CD4-positive, alpha-beta T cell (primary cell): ENCODE measurements at regions not wholly inside any gene's neighbourhood (a gene's known extent, or its start where the extent isn't known, plus 50 kb on each side); places are given as distances from the start of the nearest gene placed in this dataset.

Source experiments
- ATAC-seq: fragments of 200-7000 bp; cut with Tn5 transposase; one replicate; pipeline ENCODE4 v1.10.0; 2022; ENCODE audit warnings: mild to moderate bottlenecking; ENCODE audit not compliant: poor library complexity
- CTCF ChIA-PET: fragments of 350-600 bp; sonication (Branson Sonifier 250); formaldehyde crosslinking; loops from one replicate; lab custom pipeline; 2021; ENCODE audit warnings: antibody characterized with exemption, inconsistent platforms; lab: Charles Lee
- POLR2A ChIA-PET: fragments of 350-600 bp; sonication (Branson Sonifier 250); formaldehyde crosslinking; loops from one replicate; lab custom pipeline; 2021; ENCODE audit warnings: antibody characterized with exemption, inconsistent platforms; lab: Charles Lee
- DNase-seq, 14 experiments: peaks; one replicate each; pipeline ENCODE4 v3.0.0-alpha.2; 2013 to 2020; ENCODE audit warnings: mixed read lengths in 2 of 14
- H3K27ac ChIP-seq, 2 donors: one replicate each; pipeline versions ENCODE4 v1.5.1 to v1.7.0; 2013; ENCODE audit warnings: low read length in 2 of 2, low read depth in 1 of 2, mild to moderate bottlenecking in 1 of 2
- H3K27me3 ChIP-seq, 2 experiments: 1 replicate in 1 of 2; 2 replicates in 1 of 2; pipeline versions ENCODE4 v1.6.1 to v1.7.0; 2013; ENCODE audit warnings: low read length in 2 of 2, control low read depth in 1 of 2, mild to moderate bottlenecking in 1 of 2, moderate library complexity in 1 of 2; ENCODE audit not compliant: insufficient read depth in 2 of 2, control insufficient read depth in 1 of 2
- H3K36me3 ChIP-seq: one replicate; pipeline ENCODE4 v1.6.1; 2013; ENCODE audit warnings: low read length, control low read depth; ENCODE audit not compliant: insufficient read depth
- H3K4me1 ChIP-seq: one replicate; pipeline ENCODE4 v1.6.1; 2013; ENCODE audit warnings: low read length, control low read depth; ENCODE audit not compliant: insufficient read depth
- H3K4me3 ChIP-seq: one replicate; pipeline ENCODE4 v1.5.1; 2013; ENCODE audit warnings: mild to moderate bottlenecking, low read length, moderate library complexity
- H3K9me3 ChIP-seq, 2 experiments: 1 replicate in 1 of 2; 2 replicates in 1 of 2; pipeline versions ENCODE4 v1.6.1 to v1.7.0; 2013; ENCODE audit warnings: low read length in 2 of 2, mild to moderate bottlenecking in 2 of 2, control low read depth in 1 of 2, moderate library complexity in 1 of 2; ENCODE audit not compliant: control insufficient read depth in 1 of 2, insufficient read depth in 1 of 2
- H3K27ac Mint-ChIP-seq: one replicate; pipeline ENCODE4 v1.8.0; 2020; ENCODE audit warnings: mixed read lengths
- H3K27me3 Mint-ChIP-seq: one replicate; pipeline ENCODE4 v1.8.0; 2021; ENCODE audit warnings: mixed read lengths
- H3K36me3 Mint-ChIP-seq: one replicate; pipeline ENCODE4 v1.8.0; 2021; ENCODE audit warnings: low read depth, mixed read lengths
- H3K4me1 Mint-ChIP-seq: one replicate; pipeline ENCODE4 v1.8.0; 2021; ENCODE audit warnings: low read depth, mixed read lengths
- H3K4me3 Mint-ChIP-seq: one replicate; pipeline ENCODE4 v1.8.0; 2020; ENCODE audit warnings: mild to moderate bottlenecking, mixed read lengths
- H3K9me3 Mint-ChIP-seq: one replicate; pipeline ENCODE4 v1.8.0; 2020; ENCODE audit warnings: mixed read lengths
- intact Hi-C, 2 experiments: fragments of 100-400 bp; cut with DNase I in 1 of 2; cut with micrococcal nuclease in 1 of 2; formaldehyde crosslinking; loops; one replicate each; pipeline versions ENCODE4 v1.15.1 to v1.9.0; 2023 to 2025; cut with DNase I, micrococcal nuclease
- TF ChIP-seq, protein P1 (sequence below): fragments of 200-600 bp; IDR thresholded peaks from one replicate; pipeline ENCODE4 v1.8.0; 2022; ENCODE audit warnings: antibody characterized with exemption, mild to moderate bottlenecking

DNA sequence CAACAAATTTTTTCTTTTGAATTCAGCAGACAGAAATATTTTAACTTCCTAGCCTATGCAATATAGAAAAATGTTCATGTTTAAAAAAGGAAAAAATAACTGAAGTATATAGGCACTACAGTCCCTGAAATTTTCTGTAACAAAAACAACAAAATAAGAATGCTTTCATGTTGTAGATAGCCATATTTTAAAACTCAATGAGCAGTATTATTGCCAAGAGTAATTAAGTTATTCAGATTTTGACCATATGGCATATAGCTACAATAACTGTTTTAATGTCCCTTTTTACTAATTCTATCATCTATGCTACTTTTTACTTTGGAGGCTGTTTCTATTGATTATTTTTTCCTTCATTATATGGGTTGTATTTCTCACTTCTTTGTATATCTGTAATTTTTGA lies 283.3 kb upstream of the RIMS1 start:
- intact Hi-C loops: no loop called here
- Histone ChIP-seq H3K36me3 (no peaks in the 10 kb centered on the region), H3K27me3 (no peaks in the 10 kb centered on the region), H3K27ac (no peak overlapping the region), H3K9me3 (no peaks in the 10 kb centered on the region), H3K4me1 (no peaks in the 10 kb centered on the region), H3K4me3 (no peak overlapping the region)
- peaks cover 4% of the 10 kb centered on the region for H3K27me3 Mint-ChIP-seq
- TF ChIP-seq, protein P1, sequence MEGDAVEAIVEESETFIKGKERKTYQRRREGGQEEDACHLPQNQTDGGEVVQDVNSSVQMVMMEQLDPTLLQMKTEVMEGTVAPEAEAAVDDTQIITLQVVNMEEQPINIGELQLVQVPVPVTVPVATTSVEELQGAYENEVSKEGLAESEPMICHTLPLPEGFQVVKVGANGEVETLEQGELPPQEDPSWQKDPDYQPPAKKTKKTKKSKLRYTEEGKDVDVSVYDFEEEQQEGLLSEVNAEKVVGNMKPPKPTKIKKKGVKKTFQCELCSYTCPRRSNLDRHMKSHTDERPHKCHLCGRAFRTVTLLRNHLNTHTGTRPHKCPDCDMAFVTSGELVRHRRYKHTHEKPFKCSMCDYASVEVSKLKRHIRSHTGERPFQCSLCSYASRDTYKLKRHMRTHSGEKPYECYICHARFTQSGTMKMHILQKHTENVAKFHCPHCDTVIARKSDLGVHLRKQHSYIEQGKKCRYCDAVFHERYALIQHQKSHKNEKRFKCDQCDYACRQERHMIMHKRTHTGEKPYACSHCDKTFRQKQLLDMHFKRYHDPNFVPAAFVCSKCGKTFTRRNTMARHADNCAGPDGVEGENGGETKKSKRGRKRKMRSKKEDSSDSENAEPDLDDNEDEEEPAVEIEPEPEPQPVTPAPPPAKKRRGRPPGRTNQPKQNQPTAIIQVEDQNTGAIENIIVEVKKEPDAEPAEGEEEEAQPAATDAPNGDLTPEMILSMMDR: no peak
- no peaks in the 10 kb centered on the region for H3K4me1 Mint-ChIP-seq
- ChIA-PET POLR2A (no interaction called here), CTCF (no interaction called here)
- H3K27ac Mint-ChIP-seq: no peak overlapping the region
- no peaks in the 10 kb centered on the region for H3K9me3 Mint-ChIP-seq
- no peaks in the 10 kb centered on the region for H3K36me3 Mint-ChIP-seq
- ATAC-seq (no peak), DNase-seq (no peak)
- no peak overlapping the region for H3K4me3 Mint-ChIP-seq

- Histone ChIP-seq H3K36me3 (no peaks in the 10 kb centered on the region), H3K9me3 (no peaks in the 10 kb centered on the region), H3K4me1 (no peaks in the 10 kb centered on the region), H3K27me3 (no peaks in the 10 kb centered on the region), H3K4me3 (no peak overlapping the region), H3K27ac (no peak overlapping the region)
- intact Hi-C loops: no loop called here
- DNase-seq (no peak), ATAC-seq (no peak)
- peaks cover 4% of the 10 kb centered on the region for H3K27me3 Mint-ChIP-seq
- TF ChIP-seq, protein P1: no peak
- no peaks in the 10 kb centered on the region for H3K36me3 Mint-ChIP-seq
- no peak overlapping the region for H3K27ac Mint-ChIP-seq
- ChIA-PET CTCF (no interaction called here), POLR2A (no interaction called here)
- no peaks in the 10 kb centered on the region for H3K4me1 Mint-ChIP-seq
- no peak overlapping the region for H3K4me3 Mint-ChIP-seq
- H3K9me3 Mint-ChIP-seq: no peaks in the 10 kb centered on the region
Measured at GRCh38 chr6:71608646-71609045, 277.7 kb upstream of the RIMS1 start.

- ATAC-seq (no peak), DNase-seq (no peak)
- ChIA-PET POLR2A (no interaction called here), CTCF (no interaction called here)
- Mint-ChIP-seq H3K4me3 (no peak overlapping the region), H3K4me1 (no peaks in the 10 kb centered on the region), H3K27me3 (no peaks in the 10 kb centered on the region), H3K36me3 (no peaks in the 10 kb centered on the region), H3K27ac (no peak overlapping the region), H3K9me3 (no peaks in the 10 kb centered on the region)
- Histone ChIP-seq H3K36me3 (no peaks in the 10 kb centered on the region), H3K4me1 (no peaks in the 10 kb centered on the region), H3K27me3 (no peaks in the 10 kb centered on the region), H3K27ac (no peak overlapping the region), H3K9me3 (no peaks in the 10 kb centered on the region), H3K4me3 (no peak overlapping the region)
- TF ChIP-seq, protein P1: no peak
- intact Hi-C loops: no loop called here
Measured at GRCh38 chr6:71619836-71620235, 266.5 kb upstream of the RIMS1 start.
